Prostate gland (tissue), 2 donors: ENCODE measurements at regions not wholly inside any gene's neighbourhood (a gene's known extent, or its start where the extent isn't known, plus 50 kb on each side); places are given as distances from the start of the nearest gene placed in this dataset.

Source experiments
- DNase-seq: peaks from one replicate; pipeline ENCODE4 v3.0.0-alpha.2; 2019; ENCODE audit warnings: low spot score
- H3K27ac ChIP-seq, 2 donors: fragments of 200-600 bp; sonication (generic); 2 replicates each; pipeline ENCODE4 v1.5.1; 2017 to 2019
- H3K27me3 ChIP-seq: fragments of 200-600 bp; sonication (generic); replicated peaks from 2 replicates; pipeline ENCODE4 v1.5.1; 2019; ENCODE audit not compliant: insufficient read depth
- H3K36me3 ChIP-seq, 2 donors: fragments of 200-600 bp; sonication (generic); 1 replicate in 1 of 2; 2 replicates in 1 of 2; pipeline versions ENCODE4 v1.5.1 to v1.8.1; 2017 to 2019
- H3K4me1 ChIP-seq: fragments of 200-600 bp; sonication (generic); replicated peaks from 2 replicates; pipeline ENCODE4 v1.5.1; 2019
- H3K4me3 ChIP-seq, 2 donors: fragments of 200-600 bp; sonication (generic); 2 replicates each; pipeline ENCODE4 v1.5.1; 2017 to 2019
- H3K9me3 ChIP-seq: fragments of 200-600 bp; sonication (generic); 2 replicates; pipeline ENCODE4 v1.5.1; 2017
- POLR2A ChIP-seq: fragments of 450-650 bp; IDR thresholded peaks from one replicate; pipeline ENCODE4 v1.6.1; 2016; ENCODE audit warnings: antibody characterized with exemption, mild to moderate bottlenecking
- POLR2AphosphoS5 ChIP-seq: sonication (generic); formaldehyde crosslinking; IDR thresholded peaks from one replicate; pipeline ENCODE4 v1.6.1; 2017; ENCODE audit warnings: antibody characterized with exemption
- WGBS: methylation state at CpG from one replicate; pipeline ENCODE4 v1.1.5; 2018; 5-methylcytosine and 5-hydroxymethylcytosine counted together
- intact Hi-C: fragments of 100-400 bp; cut with DNase I; formaldehyde crosslinking; loops from one replicate; pipeline ENCODE4 v1.14.2; 2022
- TF ChIP-seq, protein P1 (sequence below), 4 experiments: fragments of 200-600 bp in 2 of 4; fragments of 450-650 bp in 2 of 4; sonication (generic) in 2 of 4; IDR thresholded peaks; 1 replicate in 3 of 4; 2 replicates in 1 of 4; pipeline ENCODE4 v1.5.1; 2016 to 2019; ENCODE audit warnings: antibody characterized with exemption in 4 of 4, mild to moderate bottlenecking in 2 of 4, moderate library complexity in 2 of 4

DNA sequence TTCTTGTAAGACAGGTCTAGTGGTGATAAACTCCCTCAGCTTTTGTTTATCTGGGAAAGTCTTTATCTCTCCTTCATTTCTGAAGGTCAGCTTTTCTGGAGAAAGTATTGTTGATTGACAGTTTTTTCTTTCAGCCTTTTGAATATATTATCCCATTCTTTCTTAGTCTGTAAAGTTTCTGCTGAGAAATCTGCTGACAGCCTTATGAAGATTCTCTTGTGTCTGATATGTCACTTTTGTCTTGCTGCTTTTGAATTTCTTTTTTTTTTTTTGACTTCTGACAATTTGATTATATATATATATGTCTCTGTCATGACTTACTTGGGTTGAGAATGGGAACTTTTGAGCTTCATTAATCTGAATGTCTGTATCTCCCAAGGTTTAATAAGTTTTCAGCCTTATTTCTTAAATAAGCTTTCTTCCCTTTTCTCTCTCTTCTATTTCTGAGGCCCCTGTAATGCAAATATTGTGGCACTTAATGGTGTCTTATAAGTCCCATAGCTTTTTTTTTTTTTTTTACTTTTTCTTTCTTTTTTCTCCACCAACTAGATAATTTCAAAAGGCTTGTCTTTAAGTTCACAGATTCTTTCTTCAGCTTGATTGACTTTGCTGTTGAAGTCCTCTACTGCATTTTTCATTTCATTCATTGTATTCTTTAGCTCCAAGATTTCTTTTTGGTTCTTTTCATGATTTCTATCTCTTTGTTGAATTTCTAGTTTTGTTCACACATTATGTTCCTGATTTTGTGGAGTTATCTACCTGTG lies 81.4 kb upstream of the IL6 start:
- Histone ChIP-seq H3K27ac (no peak overlapping the region), H3K4me3 (no peak overlapping the region), H3K9me3 (no peaks in the 10 kb centered on the region), H3K36me3 (no peaks in the 10 kb centered on the region), H3K27me3 (peaks cover 4% of the 10 kb centered on the region), H3K4me1 (no peaks in the 10 kb centered on the region)
- intact Hi-C loops = no loop called here
- TF ChIP-seq POLR2A (no peak), POLR2AphosphoS5 (no peak)
- TF ChIP-seq, protein P1, sequence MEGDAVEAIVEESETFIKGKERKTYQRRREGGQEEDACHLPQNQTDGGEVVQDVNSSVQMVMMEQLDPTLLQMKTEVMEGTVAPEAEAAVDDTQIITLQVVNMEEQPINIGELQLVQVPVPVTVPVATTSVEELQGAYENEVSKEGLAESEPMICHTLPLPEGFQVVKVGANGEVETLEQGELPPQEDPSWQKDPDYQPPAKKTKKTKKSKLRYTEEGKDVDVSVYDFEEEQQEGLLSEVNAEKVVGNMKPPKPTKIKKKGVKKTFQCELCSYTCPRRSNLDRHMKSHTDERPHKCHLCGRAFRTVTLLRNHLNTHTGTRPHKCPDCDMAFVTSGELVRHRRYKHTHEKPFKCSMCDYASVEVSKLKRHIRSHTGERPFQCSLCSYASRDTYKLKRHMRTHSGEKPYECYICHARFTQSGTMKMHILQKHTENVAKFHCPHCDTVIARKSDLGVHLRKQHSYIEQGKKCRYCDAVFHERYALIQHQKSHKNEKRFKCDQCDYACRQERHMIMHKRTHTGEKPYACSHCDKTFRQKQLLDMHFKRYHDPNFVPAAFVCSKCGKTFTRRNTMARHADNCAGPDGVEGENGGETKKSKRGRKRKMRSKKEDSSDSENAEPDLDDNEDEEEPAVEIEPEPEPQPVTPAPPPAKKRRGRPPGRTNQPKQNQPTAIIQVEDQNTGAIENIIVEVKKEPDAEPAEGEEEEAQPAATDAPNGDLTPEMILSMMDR (IDR thresholded peaks at IDR 0.05) = no peak
- no peak for DNase-seq

DNA sequence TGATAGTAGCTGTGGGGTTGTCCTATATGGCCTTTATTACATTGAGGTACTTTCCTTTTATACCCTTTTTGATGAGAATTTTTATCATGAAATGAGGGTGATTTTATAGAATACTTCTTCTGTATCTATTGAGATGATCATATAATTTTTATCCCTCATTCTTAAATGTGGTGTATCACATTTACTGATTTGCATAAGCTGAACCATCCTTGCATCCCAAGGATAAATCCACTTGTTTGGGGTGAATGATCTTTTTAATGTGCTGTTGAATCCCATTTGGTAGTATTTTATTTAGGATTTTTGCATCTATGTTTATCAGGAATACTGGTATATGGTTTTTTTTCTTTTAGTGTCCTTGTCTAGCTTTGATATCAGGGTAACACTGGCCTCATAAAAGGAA lies 84.5 kb upstream of the IL6 start:
- TF ChIP-seq, protein P1 (IDR thresholded peaks at IDR 0.05) = no peak
- no peak for TF ChIP-seq POLR2A
- TF ChIP-seq POLR2AphosphoS5 = no peak
- H3K9me3 ChIP-seq = no peaks in the 10 kb centered on the region
- H3K27me3 ChIP-seq = peaks cover 4% of the 10 kb centered on the region

DNA sequence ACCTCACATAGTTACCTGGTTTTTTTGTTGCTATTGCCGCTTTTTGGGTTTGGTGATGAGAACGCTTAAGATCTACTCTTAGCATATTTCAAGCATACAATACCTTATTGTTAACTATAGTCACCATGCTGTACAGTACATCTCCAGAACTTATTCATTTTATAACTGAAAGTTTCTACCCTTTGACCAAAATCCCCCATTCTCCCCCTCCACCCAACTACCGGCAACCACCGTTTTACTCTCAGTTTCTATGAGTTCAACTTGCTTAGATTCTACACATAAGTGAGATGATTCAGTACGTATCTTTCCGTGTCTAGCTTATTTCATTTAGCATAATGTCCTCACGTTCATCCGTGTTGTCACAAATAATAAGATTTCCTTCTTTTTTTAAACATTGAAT lies 86.7 kb upstream of the IL6 start:
- H3K27ac ChIP-seq = no peak overlapping the region
- no peak for DNase-seq
- no peaks in the 10 kb centered on the region for H3K36me3 ChIP-seq
- H3K27me3 ChIP-seq = peaks cover 4% of the 10 kb centered on the region
- 93% methylated on average over 8 of the region's 8 CpGs for WGBS
- no peak overlapping the region for H3K4me3 ChIP-seq
- no peaks in the 10 kb centered on the region for H3K4me1 ChIP-seq
- TF ChIP-seq, protein P1 (IDR thresholded peaks at IDR 0.05) = no peak
- TF ChIP-seq POLR2AphosphoS5 (no peak), POLR2A (no peak)
- intact Hi-C loops = no loop called here
- no peaks in the 10 kb centered on the region for H3K9me3 ChIP-seq

More for the DNA sequence above, 84.5 kb upstream of the IL6 start:
- no peak overlapping the region for H3K27ac ChIP-seq
- no peaks in the 10 kb centered on the region for H3K36me3 ChIP-seq
- H3K4me1 ChIP-seq = no peaks in the 10 kb centered on the region
- no peak overlapping the region for H3K4me3 ChIP-seq
- intact Hi-C loops = no loop called here
- DNase-seq = no peak

DNA sequence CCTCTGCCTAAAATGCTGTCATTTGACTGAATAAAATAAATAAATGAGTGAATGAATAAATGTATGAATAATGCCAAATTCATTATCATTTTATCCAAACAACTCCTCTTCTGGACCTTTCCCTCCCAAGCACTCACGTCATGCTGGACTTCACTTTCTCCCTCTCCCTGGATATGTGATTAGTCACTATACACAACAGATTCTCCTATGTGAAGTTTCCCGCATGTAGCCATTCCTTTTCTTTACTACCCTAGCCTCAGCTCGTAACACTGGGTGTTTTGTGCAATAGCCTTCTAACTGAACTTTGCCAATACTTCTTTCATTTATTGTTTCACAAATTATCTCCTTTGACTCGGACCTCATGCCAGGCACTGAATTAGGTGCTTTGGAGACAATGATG lies 87.6 kb upstream of the IL6 start:
- Histone ChIP-seq H3K9me3 (no peaks in the 10 kb centered on the region), H3K36me3 (no peaks in the 10 kb centered on the region), H3K4me1 (no peaks in the 10 kb centered on the region), H3K27me3 (peaks cover 4% of the 10 kb centered on the region), H3K27ac (no peak overlapping the region), H3K4me3 (no peak overlapping the region)
- TF ChIP-seq, protein P1 (IDR thresholded peaks at IDR 0.05) = no peak
- TF ChIP-seq POLR2A (no peak), POLR2AphosphoS5 (no peak)
- intact Hi-C loops = no loop called here
- WGBS = 79% methylated on average over 4 of the region's 4 CpGs
- no peak for DNase-seq

DNA sequence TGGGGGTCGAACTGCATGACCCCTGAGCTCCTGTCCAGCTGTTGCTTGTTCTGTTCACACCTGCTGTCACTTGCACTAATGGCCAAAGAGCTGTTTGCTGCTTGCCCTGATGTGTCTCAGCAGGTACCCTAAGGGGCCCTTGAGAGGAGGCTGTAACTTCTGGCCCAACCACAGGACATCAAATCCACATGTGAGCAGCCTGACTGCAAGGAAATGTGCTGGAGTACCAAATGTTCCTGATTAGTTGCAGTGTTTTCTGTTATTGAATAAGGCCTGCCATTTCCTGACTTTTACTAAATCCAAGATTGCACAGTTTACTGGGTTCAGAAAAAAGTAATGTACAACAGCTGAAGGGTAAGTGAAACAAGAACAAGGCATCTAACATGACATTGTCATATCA lies 91.7 kb upstream of the IL6 start:
- no peak for DNase-seq
- H3K9me3 ChIP-seq = no peaks in the 10 kb centered on the region
- no peak overlapping the region for H3K4me3 ChIP-seq
- no peak overlapping the region for H3K27ac ChIP-seq
- 58% methylated on average over 1 of the region's 1 CpG for WGBS
- intact Hi-C loops = no loop called here
- H3K27me3 ChIP-seq = no peaks in the 10 kb centered on the region
- TF ChIP-seq POLR2AphosphoS5 (no peak), POLR2A (no peak)
- TF ChIP-seq, protein P1 (IDR thresholded peaks at IDR 0.05) = no peak
- no peaks in the 10 kb centered on the region for H3K4me1 ChIP-seq
- no peaks in the 10 kb centered on the region for H3K36me3 ChIP-seq
